GM23248 (cell line): ENCODE measurements at regions not wholly inside any gene's neighbourhood (a gene's known extent, or its start where the extent isn't known, plus 50 kb on each side); places are given as distances from the start of the nearest gene placed in this dataset.

ENCODE experiments used
- EZH2 ChIP-seq: fragments of 200-600 bp; sonication (generic); IDR thresholded peaks from 2 replicates; pipeline ENCODE4 v1.6.1; 2018; ENCODE audit warnings: antibody characterized with exemption, mild to moderate bottlenecking; ENCODE audit not compliant: insufficient read depth, poor library complexity, severe bottlenecking
- EZH2phosphoT487 ChIP-seq: fragments of 200-600 bp; sonication (generic); IDR thresholded peaks from 2 replicates; pipeline ENCODE4 v1.6.1; 2018; ENCODE audit warnings: antibody characterized with exemption, moderate library complexity, mild to moderate bottlenecking, low read depth; ENCODE audit not compliant: insufficient read depth

- TF ChIP-seq EZH2phosphoT487 = no peak
- TF ChIP-seq EZH2 = no peak
Observed at GRCh38 chr12:89067421-89068187, 284.7 kb downstream of the DUSP6 start.
